HG03039 (cell line): ENCODE measurements at regions not wholly inside any gene's neighbourhood (a gene's known extent, or its start where the extent isn't known, plus 50 kb on each side); places are given as distances from the start of the nearest gene placed in this dataset.
"Not testable (repeated sequence)": the region's sequence is repeated elsewhere in the genome, so short reads cannot be mapped to it uniquely, and the experiment has no call there.

Experiments used
- ATAC-seq: cut with Tn5 transposase; IDR thresholded peaks from one replicate; pipeline ENCODE4 v1.9.1; 2021; ENCODE audit warnings: mild to moderate bottlenecking, moderate library complexity; ENCODE audit not compliant: unreplicated experiment

- ATAC-seq, result no peak
Observed at GRCh38 chr6:19892260-19892659, 55.1 kb downstream of the ID4 start.

GRCh38 chr6:19895866-19896692 lies 58.9 kb downstream of the ID4 start:
- no peak for ATAC-seq

GRCh38 chr6:19896693-19897010 lies 59.5 kb downstream of the ID4 start:
- no peak for ATAC-seq

GRCh38 chr6:19898141-19898740 lies 61.1 kb downstream of the ID4 start:
- ATAC-seq, result no peak

GRCh38 chr6:19902201-19902600 lies 65.0 kb downstream of the ID4 start:
- ATAC-seq, result no peak

GRCh38 chr6:19904408-19904807 lies 67.2 kb downstream of the ID4 start:
- ATAC-seq, result not testable (repeated sequence)

GRCh38 chr6:19905584-19905983 lies 68.4 kb downstream of the ID4 start:
- ATAC-seq, result no peak

- no peak for ATAC-seq
Observed at GRCh38 chr6:19906171-19906570, 69.0 kb downstream of the ID4 start.

- ATAC-seq, result no peak
Observed at GRCh38 chr6:19911223-19911622, 74.1 kb downstream of the ID4 start.

- no peak for ATAC-seq
Observed at GRCh38 chr6:19918436-19918835, 81.3 kb downstream of the ID4 start.

GRCh38 chr6:19921786-19922185 lies 84.6 kb downstream of the ID4 start:
- no peak for ATAC-seq

- ATAC-seq, result no peak
Observed at GRCh38 chr6:19925533-19925932, 88.4 kb downstream of the ID4 start.

GRCh38 chr6:19928461-19928860 lies 91.3 kb downstream of the ID4 start:
- no peak for ATAC-seq

GRCh38 chr6:19929312-19929711 lies 92.1 kb downstream of the ID4 start:
- no peak for ATAC-seq

GRCh38 chr6:19934996-19935591 lies 97.9 kb downstream of the ID4 start:
- no peak for ATAC-seq

GRCh38 chr6:19939321-19939720 lies 102.2 kb downstream of the ID4 start:
- not testable (repeated sequence) for ATAC-seq

- ATAC-seq, result not testable (repeated sequence)
Observed at GRCh38 chr6:19939926-19940325, 102.8 kb downstream of the ID4 start.

- no peak for ATAC-seq
Observed at GRCh38 chr6:19943042-19943441, 105.9 kb downstream of the ID4 start.

GRCh38 chr6:19945843-19946358 lies 108.7 kb downstream of the ID4 start:
- no peak for ATAC-seq

GRCh38 chr6:19949155-19949554 lies 112.0 kb downstream of the ID4 start:
- no peak for ATAC-seq

GRCh38 chr6:19964115-19964514 lies 126.9 kb downstream of the ID4 start:
- no peak for ATAC-seq

GRCh38 chr6:19968201-19968600 lies 131.0 kb downstream of the ID4 start:
- no peak for ATAC-seq
